ENCODE measurements at regions not wholly inside any gene's neighbourhood (a gene's known extent, or its start where the extent isn't known, plus 50 kb on each side); places are given as distances from the start of the nearest gene placed in this dataset.
"Not testable (repeated sequence)": the region's sequence is repeated elsewhere in the genome, so short reads cannot be mapped to it uniquely, and the experiment has no call there.

GRCh38 chr2:236988690-236989624 is 96.7 kb upstream of the COPS8 start:
- H3K27ac ChIP-seq = no peak overlapping the region

GRCh38 chr2:236990552-236990951 is 95.1 kb upstream of the COPS8 start:
- H3K27ac ChIP-seq = no peak overlapping the region
- no peak for DNase-seq (ENCODE audit: low read depth, low spot score)

More at GRCh38 chr2:236988690-236989624, 96.7 kb upstream of the COPS8 start:
- DNase-seq (ENCODE audit: low read depth, low spot score) = no peak

- no peak for DNase-seq (ENCODE audit: low read depth, low spot score)
- H3K27ac ChIP-seq = no peak overlapping the region
Measured at GRCh38 chr2:236991874-236992273, 93.8 kb upstream of the COPS8 start.

- no peak overlapping the region for H3K27ac ChIP-seq
- no peak for DNase-seq (ENCODE audit: low read depth, low spot score)
Measured at GRCh38 chr2:236993286-236993685, 92.4 kb upstream of the COPS8 start.

GRCh38 chr2:236994361-236994760 is 91.3 kb upstream of the COPS8 start:
- DNase-seq (ENCODE audit: low read depth, low spot score) = no peak

GRCh38 chr2:236997069-236997715 is 88.5 kb upstream of the COPS8 start:
- H3K27ac ChIP-seq = no peak overlapping the region
- no peak for DNase-seq (ENCODE audit: low read depth, low spot score)

More at GRCh38 chr2:236994361-236994760, 91.3 kb upstream of the COPS8 start:
- H3K27ac ChIP-seq = no peak overlapping the region

GRCh38 chr2:236998236-236998635 is 87.5 kb upstream of the COPS8 start:
- H3K27ac ChIP-seq = no peak overlapping the region
- DNase-seq (ENCODE audit: low read depth, low spot score) = no peak

- DNase-seq (ENCODE audit: low read depth, low spot score) = no peak
- H3K27ac ChIP-seq = no peak overlapping the region
Measured at GRCh38 chr2:236998758-236999157, 86.9 kb upstream of the COPS8 start.

GRCh38 chr2:237000481-237000880 is 85.2 kb upstream of the COPS8 start:
- no peak overlapping the region for H3K27ac ChIP-seq
- no peak for DNase-seq (ENCODE audit: low read depth, low spot score)

GRCh38 chr2:237005341-237005740 is 80.3 kb upstream of the COPS8 start:
- H3K27ac ChIP-seq = not testable (repeated sequence)

GRCh38 chr2:237011206-237011795 is 74.4 kb upstream of the COPS8 start:
- DNase-seq (ENCODE audit: low read depth, low spot score) = no peak

More at GRCh38 chr2:237005341-237005740, 80.3 kb upstream of the COPS8 start:
- not testable (repeated sequence) for DNase-seq (ENCODE audit: low read depth, low spot score)

GRCh38 chr2:237012004-237012403 is 73.7 kb upstream of the COPS8 start:
- no peak for DNase-seq (ENCODE audit: low read depth, low spot score)
- H3K27ac ChIP-seq = no peak overlapping the region

More at GRCh38 chr2:237011206-237011795, 74.4 kb upstream of the COPS8 start:
- no peak overlapping the region for H3K27ac ChIP-seq

- H3K27ac ChIP-seq = no peak overlapping the region
- no peak for DNase-seq (ENCODE audit: low read depth, low spot score)
Measured at GRCh38 chr2:237012577-237013267, 73.0 kb upstream of the COPS8 start.

GRCh38 chr2:237016121-237016915 is 69.4 kb upstream of the COPS8 start:
- no peak for DNase-seq (ENCODE audit: low read depth, low spot score)
- H3K27ac ChIP-seq = no peak overlapping the region

- DNase-seq (ENCODE audit: low read depth, low spot score) = no peak
- no peak overlapping the region for H3K27ac ChIP-seq
Measured at GRCh38 chr2:237020090-237020489, 65.6 kb upstream of the COPS8 start.

- no peak for DNase-seq (ENCODE audit: low read depth, low spot score)
- H3K27ac ChIP-seq = no peak overlapping the region
Measured at GRCh38 chr2:237022533-237022932, 63.2 kb upstream of the COPS8 start.

- no peak for DNase-seq (ENCODE audit: low read depth, low spot score)
- H3K27ac ChIP-seq = peak overlapping the region; percentile 67
Measured at GRCh38 chr2:237024255-237024654, 61.4 kb upstream of the COPS8 start.

GRCh38 chr2:237025090-237025865 is 60.4 kb upstream of the COPS8 start:
- peak overlapping the region; percentile 67 for H3K27ac ChIP-seq
- DNase-seq (ENCODE audit: low read depth, low spot score) = peak; percentile 73

All from epithelial cell of prostate (primary cell).